ENCODE measurements at regions not wholly inside any gene's neighbourhood (a gene's known extent, or its start where the extent isn't known, plus 50 kb on each side); places are given as distances from the start of the nearest gene placed in this dataset.

DNA sequence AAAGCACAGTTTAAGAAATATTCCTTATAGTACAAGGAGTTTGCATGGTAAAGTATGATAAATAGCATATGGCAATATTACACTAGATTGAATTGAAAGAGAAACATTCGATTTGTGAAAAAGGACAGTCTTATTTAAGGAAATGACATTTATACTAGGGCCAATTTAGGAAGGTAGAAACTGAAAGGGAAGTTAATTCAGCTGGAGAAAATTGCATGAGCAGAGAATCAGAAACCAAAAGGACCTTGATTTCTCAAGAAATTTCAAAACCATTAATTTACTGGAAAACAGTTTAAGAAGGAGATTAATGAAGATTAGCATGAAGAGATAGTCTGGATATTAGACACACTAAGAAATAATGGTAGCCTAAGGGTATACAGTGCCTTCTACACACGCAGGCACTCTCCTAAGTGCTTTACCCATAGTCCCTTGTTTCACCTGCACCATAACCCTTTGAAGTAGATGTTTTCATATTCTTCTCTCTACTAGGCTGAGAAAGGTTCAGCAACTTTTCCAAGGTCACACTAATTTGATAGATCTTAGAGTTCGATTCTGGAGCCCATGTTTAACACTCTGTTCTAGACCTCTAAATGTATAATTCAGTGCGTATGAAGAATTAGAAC, 259.1 kb upstream of the SLIT2 start:
- no peak overlapping the region for H3K4me3 ChIP-seq
- TF ChIP-seq, protein P1, sequence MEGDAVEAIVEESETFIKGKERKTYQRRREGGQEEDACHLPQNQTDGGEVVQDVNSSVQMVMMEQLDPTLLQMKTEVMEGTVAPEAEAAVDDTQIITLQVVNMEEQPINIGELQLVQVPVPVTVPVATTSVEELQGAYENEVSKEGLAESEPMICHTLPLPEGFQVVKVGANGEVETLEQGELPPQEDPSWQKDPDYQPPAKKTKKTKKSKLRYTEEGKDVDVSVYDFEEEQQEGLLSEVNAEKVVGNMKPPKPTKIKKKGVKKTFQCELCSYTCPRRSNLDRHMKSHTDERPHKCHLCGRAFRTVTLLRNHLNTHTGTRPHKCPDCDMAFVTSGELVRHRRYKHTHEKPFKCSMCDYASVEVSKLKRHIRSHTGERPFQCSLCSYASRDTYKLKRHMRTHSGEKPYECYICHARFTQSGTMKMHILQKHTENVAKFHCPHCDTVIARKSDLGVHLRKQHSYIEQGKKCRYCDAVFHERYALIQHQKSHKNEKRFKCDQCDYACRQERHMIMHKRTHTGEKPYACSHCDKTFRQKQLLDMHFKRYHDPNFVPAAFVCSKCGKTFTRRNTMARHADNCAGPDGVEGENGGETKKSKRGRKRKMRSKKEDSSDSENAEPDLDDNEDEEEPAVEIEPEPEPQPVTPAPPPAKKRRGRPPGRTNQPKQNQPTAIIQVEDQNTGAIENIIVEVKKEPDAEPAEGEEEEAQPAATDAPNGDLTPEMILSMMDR (IDR thresholded peaks at IDR 0.05) = no peak
- no peaks in the 10 kb centered on the region for H3K27me3 ChIP-seq (ENCODE audit: low read depth)
- intact Hi-C loops (cut with DNase I) = no loop called here
- H3K9me3 ChIP-seq = no peaks in the 10 kb centered on the region
- H3K36me3 ChIP-seq = no peaks in the 10 kb centered on the region
- ATAC-seq (no peak), DNase-seq (no peak)
- H3K27ac ChIP-seq = no peak overlapping the region
- no peaks in the 10 kb centered on the region for H3K4me1 ChIP-seq

DNA sequence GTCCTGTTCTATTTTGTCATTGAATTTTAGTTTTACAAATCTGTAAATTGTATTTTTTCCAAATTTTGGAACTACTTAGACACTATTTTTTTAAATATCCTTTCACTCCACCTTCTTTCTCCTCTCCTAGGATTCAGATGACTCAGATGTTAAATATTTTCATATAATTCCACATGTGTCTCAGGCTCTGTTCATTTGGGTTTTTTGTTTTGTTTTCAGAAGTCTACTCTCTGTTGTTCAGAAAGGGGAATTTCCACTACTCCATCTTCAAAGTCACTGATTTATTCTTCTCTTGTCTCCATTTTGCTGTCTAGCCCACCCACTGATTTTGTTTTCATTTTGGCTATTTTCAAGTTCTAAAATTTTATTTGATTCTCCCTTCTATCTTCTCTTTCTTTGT, 264.0 kb upstream of the SLIT2 start:
- Histone ChIP-seq H3K4me1 (no peaks in the 10 kb centered on the region), H3K9me3 (no peaks in the 10 kb centered on the region), H3K27ac (no peak overlapping the region), H3K36me3 (no peaks in the 10 kb centered on the region), H3K27me3 (ENCODE audit: low read depth) (no peaks in the 10 kb centered on the region), H3K4me3 (no peak overlapping the region)
- no peak for ATAC-seq
- intact Hi-C loops (cut with DNase I) = no loop called here
- TF ChIP-seq, protein P1 (IDR thresholded peaks at IDR 0.05) = no peak
- no peak for DNase-seq

- ATAC-seq (no peak), DNase-seq (no peak)
- Histone ChIP-seq H3K9me3 (peaks cover 7% of the 10 kb centered on the region), H3K4me1 (no peaks in the 10 kb centered on the region), H3K27me3 (ENCODE audit: low read depth) (no peaks in the 10 kb centered on the region), H3K4me3 (no peak overlapping the region), H3K36me3 (no peaks in the 10 kb centered on the region), H3K27ac (no peak overlapping the region)
- TF ChIP-seq, protein P1 (IDR thresholded peaks at IDR 0.05) = no peak
- intact Hi-C loops (cut with DNase I) = no loop called here
Measured at GRCh38 chr4:19983072-19983471, 268.6 kb upstream of the SLIT2 start.

GRCh38 chr4:19982556-19982955, 269.1 kb upstream of the SLIT2 start:
- no peaks in the 10 kb centered on the region for H3K4me1 ChIP-seq
- no peak for ATAC-seq

GRCh38 chr4:19971829-19972228, 279.9 kb upstream of the SLIT2 start:
- no peak overlapping the region for H3K27ac ChIP-seq
- DNase-seq = no peak
- TF ChIP-seq, protein P1 (IDR thresholded peaks at IDR 0.05) = no peak
- H3K4me3 ChIP-seq = no peak overlapping the region
- H3K36me3 ChIP-seq = no peaks in the 10 kb centered on the region
- no peaks in the 10 kb centered on the region for H3K27me3 ChIP-seq (ENCODE audit: low read depth)
- no peak for ATAC-seq
- intact Hi-C loops (cut with DNase I) = no loop called here
- H3K9me3 ChIP-seq = no peaks in the 10 kb centered on the region
- H3K4me1 ChIP-seq = no peaks in the 10 kb centered on the region

More at GRCh38 chr4:19982556-19982955, 269.1 kb upstream of the SLIT2 start:
- H3K27ac ChIP-seq = no peak overlapping the region
- no peaks in the 10 kb centered on the region for H3K27me3 ChIP-seq (ENCODE audit: low read depth)
- intact Hi-C loops (cut with DNase I) = no loop called here
- H3K36me3 ChIP-seq = no peaks in the 10 kb centered on the region
- TF ChIP-seq, protein P1 (IDR thresholded peaks at IDR 0.05) = no peak
- H3K9me3 ChIP-seq = peaks cover 12% of the 10 kb centered on the region
- no peak overlapping the region for H3K4me3 ChIP-seq
- DNase-seq = no peak

Measured in lower lobe of right lung (tissue), 2 donors.